OCI-LY3 (cell line): ENCODE measurements at regions not wholly inside any gene's neighbourhood (a gene's known extent, or its start where the extent isn't known, plus 50 kb on each side); places are given as distances from the start of the nearest gene placed in this dataset.

ENCODE experiments used
- H2AFZ ChIP-seq: fragments of 200-600, 300-600 bp; shearing (Covaris generic); 2 replicates; pipeline ENCODE4 v1.6.0; 2014; ENCODE audit warnings: antibody characterized with exemption, low read depth, low read length
- H3K27ac ChIP-seq: fragments of 200-600, 300-600 bp; sonication (generic); 2 replicates; pipeline ENCODE4 v1.5.1; 2014; ENCODE audit warnings: mild to moderate bottlenecking, low read length, moderate library complexity, mixed read lengths
- H3K27me3 ChIP-seq: fragments of 200-600, 300-600 bp; sonication (generic); 2 replicates; pipeline ENCODE4 v1.6.1; 2014; ENCODE audit warnings: low read depth, low read length, mixed read lengths
- H3K36me3 ChIP-seq: fragments of 200-600, 300-600 bp; sonication (generic); replicated peaks from 2 replicates; pipeline ENCODE3; 2014; ENCODE audit warnings: low read depth, low read length, mixed read lengths
- H3K4me1 ChIP-seq: fragments of 300-600, 200-600 bp; sonication (generic); 2 replicates; pipeline ENCODE4 v1.6.1; 2014; ENCODE audit warnings: low read length, mixed read lengths
- H3K4me2 ChIP-seq: fragments of 200-600, 300-600 bp; sonication (generic); 2 replicates; pipeline ENCODE4 v1.6.1; 2014; ENCODE audit warnings: low read length, mixed read lengths
- H3K4me3 ChIP-seq: fragments of 300-600, 200-600 bp; sonication (generic); 2 replicates; pipeline ENCODE4 v1.5.1; 2014; ENCODE audit warnings: antibody characterized with exemption, mild to moderate bottlenecking, low read length, moderate library complexity
- H3K79me2 ChIP-seq: fragments of 300-600, 200-600 bp; shearing (Covaris generic); 2 replicates; pipeline ENCODE4 v1.6.1; 2014; ENCODE audit warnings: mild to moderate bottlenecking, low read length, mixed read lengths
- H3K9ac ChIP-seq: fragments of 300-600, 200-600 bp; shearing (Covaris generic); 2 replicates; pipeline ENCODE4 v1.6.0; 2014; ENCODE audit warnings: mild to moderate bottlenecking, low read length, moderate library complexity
- H3K9me3 ChIP-seq: fragments of 200-600, 300-600 bp; shearing (Covaris generic); 2 replicates; pipeline ENCODE4 v1.6.1; 2014; ENCODE audit warnings: low read length, mixed read lengths; ENCODE audit not compliant: insufficient read depth
- H4K20me1 ChIP-seq: fragments of 200-600, 300-600 bp; sonication (generic); 2 replicates; pipeline ENCODE4 v1.6.1; 2016; ENCODE audit warnings: low read length, mixed read lengths; ENCODE audit not compliant: insufficient read depth
- CTCF ChIP-seq: fragments of 200-600, 300-600 bp; sonication (generic); IDR thresholded peaks from 2 replicates; pipeline ENCODE4 v1.5.1; 2014; ENCODE audit warnings: antibody characterized with exemption, low read length, low read depth
- EZH2phosphoT487 ChIP-seq: fragments of 200-600 bp; shearing (Covaris generic); IDR thresholded peaks from 2 replicates; pipeline ENCODE4 v1.6.1; 2018; ENCODE audit warnings: antibody characterized with exemption, mixed run types, low read depth

DNA sequence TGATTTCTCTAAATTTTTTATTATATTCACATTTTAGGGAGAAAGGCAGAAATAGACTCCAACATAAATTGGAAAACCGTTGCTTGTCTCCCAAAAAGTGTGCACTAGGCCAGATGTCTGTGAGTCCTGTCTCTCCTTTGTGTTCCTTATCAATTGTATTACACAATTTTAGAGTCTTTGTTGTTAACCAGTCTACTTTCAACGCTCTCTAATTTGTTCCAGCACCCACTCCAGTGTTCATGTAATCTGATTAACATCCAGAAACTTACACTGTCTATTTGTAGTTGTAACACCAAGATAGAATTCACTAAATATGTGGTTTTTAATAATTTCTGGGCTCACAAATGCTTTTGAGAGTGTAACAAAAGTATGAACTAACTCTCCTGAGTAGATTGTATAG, 195.6 kb downstream of the FSIP2 start:
- Histone ChIP-seq H2AFZ (no peak overlapping the region), H3K79me2 (no peaks in the 10 kb centered on the region), H3K27ac (no peak overlapping the region), H3K4me3 (no peak overlapping the region), H3K36me3 (no peaks in the 10 kb centered on the region), H3K9me3 (no peaks in the 10 kb centered on the region), H3K4me2 (no peak overlapping the region), H3K27me3 (no peaks in the 10 kb centered on the region), H3K4me1 (no peaks in the 10 kb centered on the region), H3K9ac (no peak overlapping the region), H4K20me1 (no peaks in the 10 kb centered on the region)
- no peak for TF ChIP-seq CTCF

DNA sequence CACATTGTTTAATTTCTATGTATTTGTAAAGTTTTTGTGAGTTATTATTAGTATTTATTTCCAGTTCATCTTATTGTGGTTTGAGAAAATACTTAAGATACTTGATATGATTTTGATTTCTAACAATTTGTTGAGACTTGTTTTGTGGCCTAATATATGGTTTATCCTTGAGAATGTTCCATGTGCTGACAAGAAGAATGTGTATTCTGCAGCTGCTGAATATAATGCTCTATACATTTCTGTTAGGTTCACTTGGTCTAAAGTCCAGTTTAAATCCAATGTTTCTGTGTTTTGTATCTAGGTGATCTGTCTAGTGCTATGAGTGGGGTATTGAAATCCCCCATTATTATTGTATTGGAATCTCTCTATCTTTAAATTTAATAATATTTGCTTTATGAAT, 201.3 kb downstream of the FSIP2 start:
- Histone ChIP-seq H3K36me3 (no peaks in the 10 kb centered on the region), H3K9ac (no peak overlapping the region), H3K27me3 (no peaks in the 10 kb centered on the region), H4K20me1 (no peaks in the 10 kb centered on the region), H3K4me1 (no peaks in the 10 kb centered on the region), H3K79me2 (no peaks in the 10 kb centered on the region), H3K4me3 (no peak overlapping the region), H3K27ac (no peak overlapping the region), H3K9me3 (0 out of 2 replicates have a peak, but pooled peaks cover 4% of the 10 kb centered on the region), H3K4me2 (no peak overlapping the region), H2AFZ (no peak overlapping the region)
- TF ChIP-seq CTCF (no peak), EZH2phosphoT487 (no peak)

DNA sequence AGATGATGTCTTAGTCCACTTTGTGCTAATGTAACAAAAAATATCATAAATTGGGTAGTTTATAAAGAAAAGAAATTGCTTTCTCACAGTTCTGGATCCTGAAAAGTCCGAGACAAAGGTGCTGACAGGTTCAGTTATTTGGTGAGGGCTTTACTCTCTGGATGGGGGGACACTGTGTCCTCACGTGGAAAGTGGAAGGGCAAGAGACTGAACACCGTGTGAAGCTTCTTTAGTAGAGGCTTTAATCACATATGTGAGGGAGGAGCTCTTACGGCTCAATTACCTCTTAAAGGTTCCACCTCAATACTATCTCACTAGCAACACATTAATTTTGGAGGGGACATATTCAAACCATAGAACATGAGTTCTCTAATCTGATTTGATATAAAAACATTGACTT, 204.3 kb downstream of the FSIP2 start:
- Histone ChIP-seq H2AFZ (no peak overlapping the region), H3K36me3 (no peaks in the 10 kb centered on the region), H4K20me1 (no peaks in the 10 kb centered on the region), H3K79me2 (no peaks in the 10 kb centered on the region), H3K4me3 (no peak overlapping the region), H3K27ac (no peak overlapping the region), H3K9ac (no peak overlapping the region), H3K9me3 (0 out of 2 replicates have a peak, but pooled peaks cover 4% of the 10 kb centered on the region), H3K27me3 (no peaks in the 10 kb centered on the region), H3K4me1 (no peaks in the 10 kb centered on the region), H3K4me2 (no peak overlapping the region)
- no peak for TF ChIP-seq CTCF
- TF ChIP-seq EZH2phosphoT487 = no peak

- Histone ChIP-seq H4K20me1 (no peaks in the 10 kb centered on the region), H3K36me3 (no peaks in the 10 kb centered on the region), H3K9me3 (0 out of 2 replicates have a peak, but pooled peaks cover 4% of the 10 kb centered on the region), H3K4me1 (no peaks in the 10 kb centered on the region), H3K4me2 (no peak overlapping the region), H3K79me2 (no peaks in the 10 kb centered on the region), H3K27ac (no peak overlapping the region), H3K9ac (no peak overlapping the region), H3K4me3 (no peak overlapping the region), H3K27me3 (no peaks in the 10 kb centered on the region), H2AFZ (no peak overlapping the region)
- TF ChIP-seq EZH2phosphoT487 = no peak
- TF ChIP-seq CTCF = no peak
These were observed 209.1 kb downstream of the FSIP2 start for GRCh38 chr2:185947722-185948121.
